Mammary epithelial cell (primary cell): ENCODE measurements at regions not wholly inside any gene's neighbourhood (a gene's known extent, or its start where the extent isn't known, plus 50 kb on each side); places are given as distances from the start of the nearest gene placed in this dataset.

Experiments used
- CTCF ChIP-seq, 2 donors: IDR thresholded peaks in 1 of 2; conservative IDR thresholded peaks in 1 of 2; 2 replicates each; pipeline ENCODE4 v1.5.1; 2011 to 2012; ENCODE audit warnings: inconsistent platforms in 2 of 2, low read length in 2 of 2, mild to moderate bottlenecking in 2 of 2, control low read depth in 1 of 2, low read depth in 1 of 2; ENCODE audit not compliant: insufficient read depth in 1 of 2; ENCODE audit errors: extremely low read depth in 1 of 2
- EZH2 ChIP-seq: IDR thresholded peaks from 2 replicates; pipeline ENCODE4 v1.6.1; 2012; ENCODE audit warnings: low read length, inconsistent platforms, borderline replicate concordance

DNA sequence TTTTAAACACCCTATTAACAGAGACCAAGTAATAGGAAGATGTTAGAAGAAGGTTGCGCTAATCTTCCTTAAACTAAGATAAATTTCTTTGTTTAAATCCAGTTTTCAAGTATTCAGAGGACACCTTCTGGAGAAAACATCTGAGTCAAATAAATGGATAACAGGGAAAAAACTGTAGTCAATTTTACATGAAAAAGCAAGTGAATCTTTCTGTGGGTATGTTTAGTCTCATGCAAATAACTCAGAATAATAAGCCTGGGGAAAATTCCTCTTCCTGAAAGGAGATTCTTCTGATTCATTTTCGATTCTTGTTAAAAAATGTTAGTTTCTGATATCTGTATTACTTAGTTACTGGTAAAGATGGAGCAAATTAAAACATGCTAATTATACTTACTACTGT lies 145.5 kb downstream of the CTH start:
- TF ChIP-seq CTCF (conservative IDR thresholded peaks at IDR 0.05 in 1 of 2, IDR thresholded peaks at IDR 0.05 in 1 of 2; ENCODE audit: extremely low read depth in 1 of 2, insufficient read depth in 1 of 2, low read depth in 1 of 2, low read length in 2 of 2) = no peak
- TF ChIP-seq EZH2 = no peak
